ENCODE measurements at regions not wholly inside any gene's neighbourhood (a gene's known extent, or its start where the extent isn't known, plus 50 kb on each side); places are given as distances from the start of the nearest gene placed in this dataset.

GRCh38 chr20:58092353-58092752 lies 136.1 kb downstream of the ANKRD60 start:
- no peak overlapping the region for H3K9ac ChIP-seq (ENCODE audit: insufficient read depth in 1 of 2, low read length in 2 of 2)
- TF ChIP-seq, protein P1, sequence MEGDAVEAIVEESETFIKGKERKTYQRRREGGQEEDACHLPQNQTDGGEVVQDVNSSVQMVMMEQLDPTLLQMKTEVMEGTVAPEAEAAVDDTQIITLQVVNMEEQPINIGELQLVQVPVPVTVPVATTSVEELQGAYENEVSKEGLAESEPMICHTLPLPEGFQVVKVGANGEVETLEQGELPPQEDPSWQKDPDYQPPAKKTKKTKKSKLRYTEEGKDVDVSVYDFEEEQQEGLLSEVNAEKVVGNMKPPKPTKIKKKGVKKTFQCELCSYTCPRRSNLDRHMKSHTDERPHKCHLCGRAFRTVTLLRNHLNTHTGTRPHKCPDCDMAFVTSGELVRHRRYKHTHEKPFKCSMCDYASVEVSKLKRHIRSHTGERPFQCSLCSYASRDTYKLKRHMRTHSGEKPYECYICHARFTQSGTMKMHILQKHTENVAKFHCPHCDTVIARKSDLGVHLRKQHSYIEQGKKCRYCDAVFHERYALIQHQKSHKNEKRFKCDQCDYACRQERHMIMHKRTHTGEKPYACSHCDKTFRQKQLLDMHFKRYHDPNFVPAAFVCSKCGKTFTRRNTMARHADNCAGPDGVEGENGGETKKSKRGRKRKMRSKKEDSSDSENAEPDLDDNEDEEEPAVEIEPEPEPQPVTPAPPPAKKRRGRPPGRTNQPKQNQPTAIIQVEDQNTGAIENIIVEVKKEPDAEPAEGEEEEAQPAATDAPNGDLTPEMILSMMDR (IDR thresholded peaks at IDR 0.05; ENCODE audit: control extremely low read depth, extremely low read depth) = no peak
- H3K27ac ChIP-seq (ENCODE audit: low read depth in 1 of 2, low read length in 1 of 2) = no peak overlapping the region
- no peaks in the 10 kb centered on the region for H3K4me1 ChIP-seq (ENCODE audit: control insufficient read depth in 5 of 5, insufficient read depth in 5 of 5, low read length in 5 of 5)
- peaks cover 0 to 5% (median 0%) of the 10 kb centered on the region in 4 donors for H3K9me3 ChIP-seq (ENCODE audit: control insufficient read depth in 4 of 4, insufficient read depth in 3 of 4, low read length in 3 of 4)
- DNase-seq (peak in 1 of 3 donors; percentile 4), ATAC-seq (ENCODE audit: insufficient read depth, low FRiP score) (no peak)
- 87 to 91% methylated on average over 4 of the region's 4 CpGs for WGBS, 2 donors
- peaks cover 0 to 2% (median 0%) of the 10 kb centered on the region in 3 donors for H3K27me3 ChIP-seq (ENCODE audit: control insufficient read depth in 3 of 3, insufficient read depth in 3 of 3, low read length in 2 of 3)
- no peak overlapping the region for H3K4me3 ChIP-seq
- no peaks in the 10 kb centered on the region for H3K36me3 ChIP-seq (ENCODE audit: control insufficient read depth in 4 of 4, insufficient read depth in 4 of 4, low read length in 4 of 4)

DNA sequence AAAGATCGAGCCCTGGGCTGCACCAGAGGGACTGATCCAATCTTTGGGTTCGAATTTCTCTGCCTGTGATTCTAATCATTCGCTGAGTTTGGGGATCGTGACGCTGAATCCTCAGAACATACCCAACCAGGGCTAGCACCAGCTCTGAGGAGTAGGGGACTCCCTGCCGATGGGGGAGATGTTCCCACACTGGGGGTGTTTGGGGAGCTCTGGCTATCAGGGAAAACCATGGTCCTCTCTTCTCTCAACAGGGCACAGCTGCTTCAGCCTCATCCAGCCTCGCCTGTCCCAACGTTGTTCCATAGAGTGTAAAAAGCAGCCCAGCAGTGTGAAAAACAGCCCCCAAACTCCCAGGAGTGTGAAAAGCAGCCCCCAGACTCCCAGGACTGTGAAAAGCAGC lies 136.6 kb downstream of the ANKRD60 start:
- Histone ChIP-seq H3K4me1 (ENCODE audit: control insufficient read depth in 5 of 5, insufficient read depth in 5 of 5, low read length in 5 of 5) (no peaks in the 10 kb centered on the region), H3K36me3 (ENCODE audit: control insufficient read depth in 4 of 4, insufficient read depth in 4 of 4, low read length in 4 of 4) (no peaks in the 10 kb centered on the region), H3K9ac (ENCODE audit: insufficient read depth in 1 of 2, low read length in 2 of 2) (no peak overlapping the region), H3K27ac (ENCODE audit: low read depth in 1 of 2, low read length in 1 of 2) (no peak overlapping the region), H3K4me3 (no peak overlapping the region), H3K27me3 (ENCODE audit: control insufficient read depth in 3 of 3, insufficient read depth in 3 of 3, low read length in 2 of 3) (peaks cover 0 to 2% (median 0%) of the 10 kb centered on the region in 3 donors), H3K9me3 (ENCODE audit: control insufficient read depth in 4 of 4, insufficient read depth in 3 of 4, low read length in 3 of 4) (peaks cover 0 to 5% (median 0%) of the 10 kb centered on the region in 4 donors)
- WGBS, 2 donors = 85 to 86% methylated on average over 8 of the region's 8 CpGs
- peak in 1 of 3 donors; percentile 4 for DNase-seq
- TF ChIP-seq, protein P1 (IDR thresholded peaks at IDR 0.05; ENCODE audit: control extremely low read depth, extremely low read depth) = no peak
- no peak for ATAC-seq (ENCODE audit: insufficient read depth, low FRiP score)

DNA sequence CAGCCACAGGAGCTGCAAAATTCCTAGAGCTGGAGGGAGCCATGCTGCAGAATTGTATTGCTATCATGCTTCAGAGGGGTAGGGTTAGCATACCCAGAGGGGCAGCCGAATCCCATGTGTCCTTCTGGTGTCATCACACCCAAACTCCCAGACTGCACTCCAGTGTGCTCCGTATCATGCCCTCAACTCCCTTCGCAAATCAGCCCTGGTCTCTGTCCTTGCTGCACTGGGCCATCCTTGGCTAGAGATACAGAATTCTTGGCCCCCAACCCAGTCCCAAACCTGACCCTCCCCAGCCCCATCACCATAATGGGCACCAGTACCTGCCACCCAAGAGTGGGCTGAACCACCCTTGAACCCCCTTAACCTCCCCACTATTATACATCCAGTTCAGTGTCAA lies 138.3 kb downstream of the ANKRD60 start:
- Histone ChIP-seq H3K36me3 (ENCODE audit: control insufficient read depth in 4 of 4, insufficient read depth in 4 of 4, low read length in 4 of 4) (no peaks in the 10 kb centered on the region), H3K4me3 (no peak overlapping the region), H3K27me3 (ENCODE audit: control insufficient read depth in 3 of 3, insufficient read depth in 3 of 3, low read length in 2 of 3) (no peaks in the 10 kb centered on the region), H3K9me3 (ENCODE audit: control insufficient read depth in 4 of 4, insufficient read depth in 3 of 4, low read length in 3 of 4) (peaks cover 0 to 5% (median 0%) of the 10 kb centered on the region in 4 donors), H3K9ac (ENCODE audit: insufficient read depth in 1 of 2, low read length in 2 of 2) (no peak overlapping the region), H3K27ac (ENCODE audit: low read depth in 1 of 2, low read length in 1 of 2) (no peak overlapping the region), H3K4me1 (ENCODE audit: control insufficient read depth in 5 of 5, insufficient read depth in 5 of 5, low read length in 5 of 5) (no peaks in the 10 kb centered on the region)
- DNase-seq (peak in 1 of 3 donors; percentile 8), ATAC-seq (ENCODE audit: insufficient read depth, low FRiP score) (no peak)
- TF ChIP-seq, protein P1 (IDR thresholded peaks at IDR 0.05; ENCODE audit: control extremely low read depth, extremely low read depth) = no peak
- 91 to 96% methylated on average over 3 of the region's 3 CpGs for WGBS, 2 donors

DNA sequence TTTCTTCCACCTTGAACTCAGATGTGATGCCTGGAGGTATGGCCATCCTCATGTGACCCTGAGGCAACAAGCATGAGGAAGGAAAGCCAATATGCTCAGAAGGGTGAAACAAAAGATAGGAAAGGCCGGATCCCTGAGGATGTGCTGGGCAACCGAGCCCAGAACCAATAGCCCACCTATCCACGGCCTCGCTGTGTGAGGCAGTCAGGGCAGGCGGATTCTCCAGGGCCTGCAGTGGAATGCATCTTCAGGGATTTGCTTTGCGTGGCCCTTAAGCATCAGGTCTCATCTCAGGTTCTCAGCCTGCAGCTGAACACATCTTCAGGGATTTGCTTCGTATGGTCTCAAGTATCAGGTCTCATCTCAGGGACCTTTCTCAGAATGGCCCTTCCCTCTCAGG lies 139.8 kb downstream of the ANKRD60 start:
- DNase-seq = no peak
- Histone ChIP-seq H3K36me3 (ENCODE audit: control insufficient read depth in 4 of 4, insufficient read depth in 4 of 4, low read length in 4 of 4) (no peaks in the 10 kb centered on the region), H3K4me3 (no peak overlapping the region), H3K27me3 (ENCODE audit: control insufficient read depth in 3 of 3, insufficient read depth in 3 of 3, low read length in 2 of 3) (no peaks in the 10 kb centered on the region), H3K9me3 (ENCODE audit: control insufficient read depth in 4 of 4, insufficient read depth in 3 of 4, low read length in 3 of 4) (peaks cover 0 to 5% (median 0%) of the 10 kb centered on the region in 4 donors), H3K27ac (ENCODE audit: low read depth in 1 of 2, low read length in 1 of 2) (no peak overlapping the region), H3K9ac (ENCODE audit: insufficient read depth in 1 of 2, low read length in 2 of 2) (no peak overlapping the region), H3K4me1 (ENCODE audit: control insufficient read depth in 5 of 5, insufficient read depth in 5 of 5, low read length in 5 of 5) (no peaks in the 10 kb centered on the region)
- 96% methylated on average over 7 of the region's 7 CpGs for WGBS, 2 donors
- ATAC-seq (ENCODE audit: insufficient read depth, low FRiP score) = no peak
- TF ChIP-seq, protein P1 (IDR thresholded peaks at IDR 0.05; ENCODE audit: control extremely low read depth, extremely low read depth) = no peak

Measured in lung (tissue), 11 donors.